Limb (tissue), 2 donors: ENCODE measurements at regions not wholly inside any gene's neighbourhood (a gene's known extent, or its start where the extent isn't known, plus 50 kb on each side); places are given as distances from the start of the nearest gene placed in this dataset.
A peak's percentile ranks its signal among the peaks of the same experiment; 100 is the strongest.

Source experiments
- DNase-seq, 2 donors: peaks; one replicate each; pipeline ENCODE4 v3.0.0-alpha.2; 2016; ENCODE audit errors: extremely low spot score in 2 of 2

GRCh38 chr6:19128701-19129100 lies 708.5 kb upstream of the ID4 start:
- DNase-seq: no peak

- DNase-seq: no peak
Measured at GRCh38 chr6:19135706-19136105, 701.5 kb upstream of the ID4 start.

GRCh38 chr6:19137505-19137904 lies 699.7 kb upstream of the ID4 start:
- no peak for DNase-seq

- no peak for DNase-seq
Measured at GRCh38 chr6:19142275-19142674, 694.9 kb upstream of the ID4 start.

GRCh38 chr6:19150307-19150706 lies 686.9 kb upstream of the ID4 start:
- DNase-seq: no peak

GRCh38 chr6:19153270-19153980 lies 683.7 kb upstream of the ID4 start:
- no peak for DNase-seq

- no peak for DNase-seq
Measured at GRCh38 chr6:19153981-19154295, 683.2 kb upstream of the ID4 start.

GRCh38 chr6:19156443-19156842 lies 680.7 kb upstream of the ID4 start:
- DNase-seq: no peak

- DNase-seq: no peak
Measured at GRCh38 chr6:19157486-19157885, 679.7 kb upstream of the ID4 start.

GRCh38 chr6:19158586-19158985 lies 678.6 kb upstream of the ID4 start:
- no peak for DNase-seq

GRCh38 chr6:19159089-19159488 lies 678.1 kb upstream of the ID4 start:
- no peak for DNase-seq

GRCh38 chr6:19159561-19159960 lies 677.6 kb upstream of the ID4 start:
- no peak for DNase-seq

- no peak for DNase-seq
Measured at GRCh38 chr6:19160081-19160730, 677.0 kb upstream of the ID4 start.

- no peak for DNase-seq
Measured at GRCh38 chr6:19167251-19167650, 669.9 kb upstream of the ID4 start.

- no peak for DNase-seq
Measured at GRCh38 chr6:19169366-19169765, 667.8 kb upstream of the ID4 start.

- DNase-seq: no peak
Measured at GRCh38 chr6:19175023-19175422, 662.1 kb upstream of the ID4 start.

GRCh38 chr6:19180348-19181072 lies 656.7 kb upstream of the ID4 start:
- peak; percentile 45 to 84 for DNase-seq

GRCh38 chr6:19181211-19181610 lies 656.0 kb upstream of the ID4 start:
- DNase-seq: no peak

GRCh38 chr6:19193624-19194023 lies 643.5 kb upstream of the ID4 start:
- no peak for DNase-seq

- DNase-seq: no peak
Measured at GRCh38 chr6:19204445-19204844, 632.7 kb upstream of the ID4 start.

GRCh38 chr6:19205076-19205475 lies 632.1 kb upstream of the ID4 start:
- no peak for DNase-seq

GRCh38 chr6:19209202-19209601 lies 628.0 kb upstream of the ID4 start:
- no peak for DNase-seq
